Panc1 (cell line): ENCODE measurements at regions not wholly inside any gene's neighbourhood (a gene's known extent, or its start where the extent isn't known, plus 50 kb on each side); places are given as distances from the start of the nearest gene placed in this dataset.

Experiments
- ATAC-seq: fragments of 200-7000 bp; cut with Tn5 transposase; 2 replicates; pipeline ENCODE4 v1.9.1; 2020; ENCODE audit warnings: mild to moderate bottlenecking, moderate library complexity
- BruUV-seq: library from RNA; stranded (reverse); fragments of 400-500 nt; replicated peaks from 2 replicates; lab custom pipeline; 2021; lab: Mats Ljungman, UMichigan
- CTCF ChIA-PET: fragments of 300-600 bp; sonication (Branson Sonifier 250); formaldehyde crosslinking; loops from one replicate; lab custom pipeline; 2022; ENCODE audit warnings: antibody characterized with exemption; lab: Charles Lee
- POLR2A ChIA-PET: fragments of 300-600 bp; sonication (Branson Sonifier 250); formaldehyde crosslinking; loops from one replicate; lab custom pipeline; 2022; ENCODE audit warnings: antibody characterized with exemption; lab: Charles Lee
- DNase-seq: peaks from one replicate; pipeline ENCODE4 v3.0.0-alpha.2; 2010; ENCODE audit warnings: low read depth, low spot score
- H3K27ac ChIP-seq: 2 replicates; pipeline ENCODE4 v1.5.1; 2011; ENCODE audit warnings: mild to moderate bottlenecking, low read length, inconsistent platforms
- H3K27me3 ChIP-seq: fragments of 200-500 bp; sonication (Bioruptor generic); 2 replicates; pipeline ENCODE4 v1.6.0; 2014; ENCODE audit warnings: low read length, inconsistent platforms; ENCODE audit not compliant: control insufficient read depth, insufficient read depth
- H3K36me3 ChIP-seq: fragments of 200-500 bp; sonication (Bioruptor generic); 2 replicates; pipeline ENCODE4 v1.5.1; 2014; ENCODE audit warnings: inconsistent platforms, mild to moderate bottlenecking, low read length, moderate library complexity; ENCODE audit not compliant: control insufficient read depth, insufficient read depth
- H3K4me1 ChIP-seq: 2 replicates; pipeline ENCODE4 v1.5.1; 2011; ENCODE audit warnings: inconsistent platforms, mild to moderate bottlenecking, low read length, moderate library complexity; ENCODE audit not compliant: control insufficient read depth, insufficient read depth
- H3K4me3 ChIP-seq, 2 experiments: 2 replicates each; pipeline ENCODE4 v1.5.1; 2011 to 2012; ENCODE audit warnings: low read depth in 2 of 2, low read length in 2 of 2, mild to moderate bottlenecking in 2 of 2, inconsistent platforms in 1 of 2, moderate library complexity in 1 of 2
- H3K9me3 ChIP-seq: fragments of 200-500 bp; sonication (Bioruptor generic); 2 replicates; pipeline ENCODE4 v1.5.1; 2014; ENCODE audit warnings: low read depth, mild to moderate bottlenecking, inconsistent platforms, low read length, moderate library complexity; ENCODE audit not compliant: control insufficient read depth, insufficient read depth
- CTCF ChIP-seq: fragments of 450-650 bp; IDR thresholded peaks from 2 replicates; pipeline ENCODE4 v1.5.1; 2017; ENCODE audit warnings: mild to moderate bottlenecking
- POLR2AphosphoS5 ChIP-seq: IDR thresholded peaks from 2 replicates; pipeline ENCODE4 v1.6.1; 2012; ENCODE audit warnings: mild to moderate bottlenecking, low read depth, low read length, moderate library complexity
- SIN3A ChIP-seq: IDR thresholded peaks from 2 replicates; pipeline ENCODE4 v1.6.1; 2012; ENCODE audit warnings: low read depth, mild to moderate bottlenecking, low read length, moderate library complexity, borderline replicate concordance; ENCODE audit not compliant: insufficient read depth
- TCF7L2 ChIP-seq: IDR thresholded peaks from 2 replicates; pipeline ENCODE4 v1.6.1; 2011; ENCODE audit warnings: mild to moderate bottlenecking, low read depth, low read length, inconsistent platforms
- in situ Hi-C: cut with HindIII; loops from 2 replicates; pipeline ENCODE4 v1.10.0; 2016; ENCODE audit warnings: low sequenced_read_pairs, low pct_unique_long_range_greater_than_20kb
- intact Hi-C: fragments of 100-400 bp; cut with micrococcal nuclease; formaldehyde crosslinking; loops from one replicate; pipeline ENCODE4 v1.10.0; 2022; ENCODE audit not compliant: unreplicated experiment
- TF ChIP-seq, protein P1 (sequence below), 2 experiments: IDR thresholded peaks; 2 replicates each; pipeline ENCODE4 v1.6.1; 2011 to 2012; ENCODE audit warnings: low read depth in 2 of 2, control low read depth in 1 of 2, low read length in 1 of 2, mild to moderate bottlenecking in 1 of 2, moderate library complexity in 1 of 2; ENCODE audit not compliant: insufficient read depth in 1 of 2

DNA sequence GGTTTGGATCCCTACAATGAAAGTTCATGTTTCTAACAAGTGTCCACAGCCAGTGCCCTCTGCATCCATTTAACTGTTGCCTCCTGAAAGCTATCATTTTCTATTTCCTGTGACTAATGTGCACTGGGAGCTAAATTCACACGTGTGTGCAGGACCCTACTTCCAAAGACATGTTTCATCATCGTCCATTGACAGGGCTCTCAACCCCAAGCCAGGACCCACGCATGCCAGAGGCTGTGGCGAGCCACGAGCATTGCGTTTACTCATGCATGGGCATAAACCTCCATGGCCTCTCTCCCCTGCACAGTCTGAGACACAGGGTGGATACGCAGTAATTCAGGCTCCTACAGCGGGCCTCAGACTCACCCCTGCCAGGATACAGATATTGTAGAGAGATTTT lies 153.2 kb downstream of the MAFB start:
- DNase-seq = no peak
- Histone ChIP-seq H3K4me1 (no peaks in the 10 kb centered on the region), H3K4me3 (no peak overlapping the region), H3K27ac (no peak overlapping the region), H3K36me3 (no peaks in the 10 kb centered on the region), H3K9me3 (no peaks in the 10 kb centered on the region), H3K27me3 (no peaks in the 10 kb centered on the region)
- intact Hi-C loops (no loop called here), in situ Hi-C loops (no loop called here)
- TF ChIP-seq, protein P1, sequence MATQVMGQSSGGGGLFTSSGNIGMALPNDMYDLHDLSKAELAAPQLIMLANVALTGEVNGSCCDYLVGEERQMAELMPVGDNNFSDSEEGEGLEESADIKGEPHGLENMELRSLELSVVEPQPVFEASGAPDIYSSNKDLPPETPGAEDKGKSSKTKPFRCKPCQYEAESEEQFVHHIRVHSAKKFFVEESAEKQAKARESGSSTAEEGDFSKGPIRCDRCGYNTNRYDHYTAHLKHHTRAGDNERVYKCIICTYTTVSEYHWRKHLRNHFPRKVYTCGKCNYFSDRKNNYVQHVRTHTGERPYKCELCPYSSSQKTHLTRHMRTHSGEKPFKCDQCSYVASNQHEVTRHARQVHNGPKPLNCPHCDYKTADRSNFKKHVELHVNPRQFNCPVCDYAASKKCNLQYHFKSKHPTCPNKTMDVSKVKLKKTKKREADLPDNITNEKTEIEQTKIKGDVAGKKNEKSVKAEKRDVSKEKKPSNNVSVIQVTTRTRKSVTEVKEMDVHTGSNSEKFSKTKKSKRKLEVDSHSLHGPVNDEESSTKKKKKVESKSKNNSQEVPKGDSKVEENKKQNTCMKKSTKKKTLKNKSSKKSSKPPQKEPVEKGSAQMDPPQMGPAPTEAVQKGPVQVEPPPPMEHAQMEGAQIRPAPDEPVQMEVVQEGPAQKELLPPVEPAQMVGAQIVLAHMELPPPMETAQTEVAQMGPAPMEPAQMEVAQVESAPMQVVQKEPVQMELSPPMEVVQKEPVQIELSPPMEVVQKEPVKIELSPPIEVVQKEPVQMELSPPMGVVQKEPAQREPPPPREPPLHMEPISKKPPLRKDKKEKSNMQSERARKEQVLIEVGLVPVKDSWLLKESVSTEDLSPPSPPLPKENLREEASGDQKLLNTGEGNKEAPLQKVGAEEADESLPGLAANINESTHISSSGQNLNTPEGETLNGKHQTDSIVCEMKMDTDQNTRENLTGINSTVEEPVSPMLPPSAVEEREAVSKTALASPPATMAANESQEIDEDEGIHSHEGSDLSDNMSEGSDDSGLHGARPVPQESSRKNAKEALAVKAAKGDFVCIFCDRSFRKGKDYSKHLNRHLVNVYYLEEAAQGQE (IDR thresholded peaks at IDR 0.05; ENCODE audit: insufficient read depth in 1 of 2, low read depth in 2 of 2, low read length in 1 of 2) = no peak
- no peak for TF ChIP-seq SIN3A
- TF ChIP-seq TCF7L2 = no peak
- no peak for TF ChIP-seq POLR2AphosphoS5
- TF ChIP-seq CTCF = no peak
- BruUV-seq = no TSS peak
- ATAC-seq = no peak
- CTCF ChIA-PET = no interaction called here
- POLR2A ChIA-PET = no interaction called here

DNA sequence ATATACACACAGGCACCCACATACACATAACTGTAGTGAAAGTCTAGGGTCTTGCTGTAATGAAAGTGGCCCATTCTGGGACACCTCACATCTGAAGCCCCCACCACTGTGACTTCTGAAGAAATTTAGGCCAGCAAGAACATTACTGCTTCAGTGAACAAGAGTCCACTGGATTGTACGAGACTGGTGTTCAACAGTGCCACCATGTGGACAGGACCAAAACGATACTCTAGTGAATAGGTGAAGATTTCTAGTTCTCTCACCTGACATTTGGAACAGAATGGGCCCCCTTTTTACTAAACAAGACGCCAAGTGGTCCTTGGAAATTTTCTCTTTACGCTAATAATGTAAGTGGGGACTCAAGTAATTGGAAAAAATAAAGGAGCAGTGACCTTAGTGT lies 156.9 kb downstream of the MAFB start:
- ATAC-seq (no peak), DNase-seq (no peak)
- H3K9me3 ChIP-seq = no peaks in the 10 kb centered on the region
- H3K27me3 ChIP-seq = no peaks in the 10 kb centered on the region
- POLR2A ChIA-PET = no interaction called here
- TF ChIP-seq CTCF = peak; percentile 52
- TF ChIP-seq, protein P1 (IDR thresholded peaks at IDR 0.05; ENCODE audit: insufficient read depth in 1 of 2, low read depth in 2 of 2, low read length in 1 of 2) = no peak
- in situ Hi-C loops (no loop called here), intact Hi-C loops (no loop called here)
- H3K27ac ChIP-seq = no peak overlapping the region
- no TSS peak for BruUV-seq
- H3K36me3 ChIP-seq = no peaks in the 10 kb centered on the region
- H3K4me3 ChIP-seq = no peak overlapping the region
- CTCF ChIA-PET = no interaction called here
- H3K4me1 ChIP-seq = no peaks in the 10 kb centered on the region
